DOHH2 (cell line): ENCODE measurements at regions not wholly inside any gene's neighbourhood (a gene's known extent, or its start where the extent isn't known, plus 50 kb on each side); places are given as distances from the start of the nearest gene placed in this dataset.

ENCODE experiments used
- H3F3A ChIP-seq: fragments of 200-600 bp; sonication (generic), shearing (Covaris generic); 2 replicates; pipeline ENCODE4 v1.6.0; 2016; ENCODE audit warnings: antibody characterized with exemption, mild to moderate bottlenecking; ENCODE audit not compliant: control insufficient read depth, insufficient read depth
- H3K27ac ChIP-seq: fragments of 200-600 bp; sonication (generic); 2 replicates; pipeline ENCODE4 v1.5.1; 2014; ENCODE audit warnings: low read depth, mild to moderate bottlenecking, low read length, moderate library complexity
- H3K27me3 ChIP-seq: fragments of 200-600 bp; sonication (generic); 2 replicates; pipeline ENCODE4 v1.6.1; 2014; ENCODE audit warnings: mild to moderate bottlenecking, low read length, mixed read lengths; ENCODE audit not compliant: control insufficient read depth
- H3K36me3 ChIP-seq: fragments of 200-600 bp; sonication (generic); 2 replicates; pipeline ENCODE4 v1.6.1; 2014; ENCODE audit warnings: mild to moderate bottlenecking, low read length, moderate library complexity, mixed read lengths; ENCODE audit not compliant: control insufficient read depth
- H3K4me1 ChIP-seq: fragments of 200-600 bp; sonication (generic); 2 replicates; pipeline ENCODE4 v1.6.1; 2014; ENCODE audit warnings: mild to moderate bottlenecking, low read length, mixed read lengths; ENCODE audit not compliant: control insufficient read depth
- H3K4me2 ChIP-seq: fragments of 200-600 bp; sonication (generic); 2 replicates; pipeline ENCODE4 v1.6.0; 2014; ENCODE audit warnings: mild to moderate bottlenecking, low read length, moderate library complexity
- H3K4me3 ChIP-seq: fragments of 200-600 bp; sonication (generic); 2 replicates; pipeline ENCODE4 v1.5.1; 2014; ENCODE audit warnings: mild to moderate bottlenecking, low read length, mixed read lengths
- H3K79me2 ChIP-seq: fragments of 200-600 bp; sonication (generic); 2 replicates; pipeline ENCODE4 v1.6.1; 2014; ENCODE audit warnings: mild to moderate bottlenecking, low read length, mixed read lengths; ENCODE audit not compliant: control insufficient read depth
- H3K9me2 ChIP-seq: fragments of 200-600 bp; sonication (generic); replicated peaks from 2 replicates; pipeline ENCODE4 v1.6.1; 2014; ENCODE audit warnings: mild to moderate bottlenecking, low read length, mixed read lengths; ENCODE audit not compliant: control insufficient read depth
- H3K9me3 ChIP-seq: fragments of 200-600 bp; sonication (generic); 2 replicates; pipeline ENCODE4 v1.6.1; 2014; ENCODE audit warnings: antibody characterized with exemption, low read length, mixed read lengths; ENCODE audit not compliant: control insufficient read depth, insufficient read depth
- H4K20me1 ChIP-seq: fragments of 200-600 bp; sonication (generic); 2 replicates; pipeline ENCODE4 v1.6.0; 2014; ENCODE audit warnings: low read depth, mild to moderate bottlenecking, antibody characterized with exemption, low read length, moderate library complexity; ENCODE audit not compliant: control insufficient read depth, insufficient read depth
- EZH2phosphoT487 ChIP-seq: fragments of 200-600 bp; sonication (generic); IDR thresholded peaks from 2 replicates; pipeline ENCODE4 v1.6.1; 2017; ENCODE audit warnings: borderline replicate concordance, mild to moderate bottlenecking, antibody characterized with exemption, low read length, moderate library complexity, mixed read lengths
- TF ChIP-seq, protein P1 (sequence below): fragments of 200-600 bp; sonication (generic); IDR thresholded peaks from one replicate; pipeline ENCODE4 v1.5.1; 2014; ENCODE audit warnings: antibody characterized with exemption, mild to moderate bottlenecking, low read depth, low read length; ENCODE audit not compliant: poor library complexity, severe bottlenecking

GRCh38 chr15:62432702-62433398, 267.8 kb upstream of the C2CD4B start:
- H3F3A ChIP-seq = no peaks in the 10 kb centered on the region
- H3K9me3 ChIP-seq = no peaks in the 10 kb centered on the region
- H3K4me3 ChIP-seq = no peak overlapping the region
- H4K20me1 ChIP-seq = no peaks in the 10 kb centered on the region
- H3K79me2 ChIP-seq = no peaks in the 10 kb centered on the region
- no peak overlapping the region for H3K27ac ChIP-seq
- no peaks in the 10 kb centered on the region for H3K4me1 ChIP-seq
- no peaks in the 10 kb centered on the region for H3K27me3 ChIP-seq
- no peaks in the 10 kb centered on the region for H3K9me2 ChIP-seq
- TF ChIP-seq EZH2phosphoT487 = no peak
- TF ChIP-seq, protein P1, sequence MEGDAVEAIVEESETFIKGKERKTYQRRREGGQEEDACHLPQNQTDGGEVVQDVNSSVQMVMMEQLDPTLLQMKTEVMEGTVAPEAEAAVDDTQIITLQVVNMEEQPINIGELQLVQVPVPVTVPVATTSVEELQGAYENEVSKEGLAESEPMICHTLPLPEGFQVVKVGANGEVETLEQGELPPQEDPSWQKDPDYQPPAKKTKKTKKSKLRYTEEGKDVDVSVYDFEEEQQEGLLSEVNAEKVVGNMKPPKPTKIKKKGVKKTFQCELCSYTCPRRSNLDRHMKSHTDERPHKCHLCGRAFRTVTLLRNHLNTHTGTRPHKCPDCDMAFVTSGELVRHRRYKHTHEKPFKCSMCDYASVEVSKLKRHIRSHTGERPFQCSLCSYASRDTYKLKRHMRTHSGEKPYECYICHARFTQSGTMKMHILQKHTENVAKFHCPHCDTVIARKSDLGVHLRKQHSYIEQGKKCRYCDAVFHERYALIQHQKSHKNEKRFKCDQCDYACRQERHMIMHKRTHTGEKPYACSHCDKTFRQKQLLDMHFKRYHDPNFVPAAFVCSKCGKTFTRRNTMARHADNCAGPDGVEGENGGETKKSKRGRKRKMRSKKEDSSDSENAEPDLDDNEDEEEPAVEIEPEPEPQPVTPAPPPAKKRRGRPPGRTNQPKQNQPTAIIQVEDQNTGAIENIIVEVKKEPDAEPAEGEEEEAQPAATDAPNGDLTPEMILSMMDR = no peak
- H3K36me3 ChIP-seq = no peaks in the 10 kb centered on the region
- no peak overlapping the region for H3K4me2 ChIP-seq

DNA sequence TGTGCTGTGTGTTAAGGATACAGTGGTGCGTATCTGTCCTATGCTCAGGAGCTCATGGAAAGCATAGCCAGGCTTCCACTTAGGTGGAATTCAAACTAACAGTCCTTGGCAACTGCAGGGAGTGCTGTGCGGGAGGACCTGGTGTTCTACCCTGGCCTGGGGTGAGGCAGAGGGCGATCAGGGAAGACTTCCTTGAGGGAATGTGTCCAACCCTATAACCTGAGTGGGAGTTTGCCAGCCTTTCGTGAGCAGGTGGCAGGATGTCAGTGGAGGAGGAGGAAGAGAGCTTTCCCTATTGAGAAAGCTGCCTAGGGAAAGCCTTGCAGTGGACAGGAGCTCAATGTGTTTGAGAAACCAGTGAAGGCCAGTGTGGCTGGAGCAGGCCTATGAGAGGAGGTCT, 271.1 kb upstream of the C2CD4B start:
- no peak overlapping the region for H3K27ac ChIP-seq
- no peaks in the 10 kb centered on the region for H3K4me1 ChIP-seq
- H3K9me3 ChIP-seq = no peaks in the 10 kb centered on the region
- no peaks in the 10 kb centered on the region for H4K20me1 ChIP-seq
- H3K4me2 ChIP-seq = no peak overlapping the region
- no peaks in the 10 kb centered on the region for H3K79me2 ChIP-seq
- no peaks in the 10 kb centered on the region for H3K9me2 ChIP-seq
- no peak overlapping the region for H3K4me3 ChIP-seq
- no peaks in the 10 kb centered on the region for H3K36me3 ChIP-seq
- no peaks in the 10 kb centered on the region for H3F3A ChIP-seq
- no peaks in the 10 kb centered on the region for H3K27me3 ChIP-seq
- TF ChIP-seq, protein P1 = no peak

DNA sequence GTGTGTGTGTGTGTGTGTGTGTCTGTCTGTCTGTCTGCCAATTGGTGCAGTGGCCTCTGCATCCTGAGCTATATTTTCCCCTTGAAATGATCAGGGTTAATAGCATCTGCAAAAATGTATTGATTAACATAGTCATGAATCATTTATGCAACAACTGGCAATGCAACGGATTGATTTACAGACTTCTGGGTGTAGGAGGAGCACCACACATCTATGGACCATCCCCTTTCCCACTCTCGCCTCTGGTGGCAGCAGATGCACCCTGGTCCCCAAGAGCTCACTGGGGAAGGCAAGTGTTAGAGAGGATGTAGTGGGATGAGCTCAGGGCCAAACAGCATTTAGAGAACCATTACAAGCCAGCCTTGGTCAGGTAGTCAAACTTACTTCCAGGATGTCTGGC, 272.7 kb upstream of the C2CD4B start:
- Histone ChIP-seq H3K4me1 (no peaks in the 10 kb centered on the region), H3F3A (no peaks in the 10 kb centered on the region), H3K4me2 (no peak overlapping the region), H3K4me3 (no peak overlapping the region), H3K27ac (no peak overlapping the region), H4K20me1 (no peaks in the 10 kb centered on the region), H3K9me3 (no peaks in the 10 kb centered on the region), H3K36me3 (no peaks in the 10 kb centered on the region), H3K9me2 (no peaks in the 10 kb centered on the region), H3K79me2 (no peaks in the 10 kb centered on the region), H3K27me3 (no peaks in the 10 kb centered on the region)
- TF ChIP-seq, protein P1 = no peak
- no peak for TF ChIP-seq EZH2phosphoT487
